Fibroblast of the aortic adventitia (primary cell): ENCODE measurements at regions not wholly inside any gene's neighbourhood (a gene's known extent, or its start where the extent isn't known, plus 50 kb on each side); places are given as distances from the start of the nearest gene placed in this dataset.

Experiments used
- DNase-seq: peaks from one replicate; pipeline ENCODE4 v3.0.0-alpha.2; 2010; ENCODE audit warnings: low read depth
- H3K4me3 ChIP-seq: 2 replicates; pipeline ENCODE4 v1.5.1; 2011; ENCODE audit warnings: low read depth, mild to moderate bottlenecking, control low read depth, low read length, moderate library complexity
- TF ChIP-seq, protein P1 (sequence below): IDR thresholded peaks from 2 replicates; pipeline ENCODE4 v1.5.1; 2011; ENCODE audit warnings: mild to moderate bottlenecking, low read length, control low read depth, inconsistent platforms; ENCODE audit not compliant: insufficient read depth

DNA sequence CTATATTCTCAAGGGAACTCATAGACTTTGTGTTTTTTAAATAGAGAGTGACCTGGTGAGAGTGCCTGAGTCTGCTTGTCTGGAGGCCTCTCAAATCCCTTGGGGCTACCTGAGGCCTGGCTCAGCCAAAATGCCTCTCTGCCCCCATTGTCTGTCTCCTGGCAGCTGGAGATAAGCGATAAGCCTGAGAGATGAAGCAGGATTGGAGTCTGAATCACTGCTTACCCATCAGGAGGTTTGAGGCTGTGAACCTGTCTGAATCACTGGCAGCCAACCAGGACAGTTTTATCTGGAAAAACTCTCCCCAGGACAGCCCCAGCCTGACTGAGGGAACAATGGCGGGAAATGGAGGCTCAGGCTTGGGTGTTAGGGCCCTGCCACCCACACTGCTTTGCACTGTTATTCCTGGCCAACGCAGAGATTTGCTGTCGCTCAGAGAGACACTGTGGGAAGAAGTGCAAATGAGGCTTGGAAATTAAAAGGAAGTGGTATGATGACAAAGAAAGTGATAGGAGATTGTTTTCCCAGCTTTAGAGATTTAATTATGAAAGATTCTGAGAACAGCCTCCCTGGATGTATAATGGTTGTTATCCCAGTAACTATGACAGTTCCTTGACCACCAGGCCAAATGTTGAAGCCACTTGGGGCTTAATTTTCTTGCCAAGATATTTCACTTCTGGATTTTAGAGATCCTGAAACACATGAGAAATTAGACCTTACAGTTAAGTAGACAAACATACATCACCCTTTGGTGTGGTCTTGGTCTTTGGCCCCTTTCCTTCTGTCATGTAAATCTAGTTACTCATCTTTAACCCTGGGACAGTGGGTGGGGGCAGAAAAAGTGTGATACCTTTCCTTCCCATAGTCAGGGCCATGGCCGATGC lies 102.1 kb downstream of the RASSF10 start:
- TF ChIP-seq, protein P1, sequence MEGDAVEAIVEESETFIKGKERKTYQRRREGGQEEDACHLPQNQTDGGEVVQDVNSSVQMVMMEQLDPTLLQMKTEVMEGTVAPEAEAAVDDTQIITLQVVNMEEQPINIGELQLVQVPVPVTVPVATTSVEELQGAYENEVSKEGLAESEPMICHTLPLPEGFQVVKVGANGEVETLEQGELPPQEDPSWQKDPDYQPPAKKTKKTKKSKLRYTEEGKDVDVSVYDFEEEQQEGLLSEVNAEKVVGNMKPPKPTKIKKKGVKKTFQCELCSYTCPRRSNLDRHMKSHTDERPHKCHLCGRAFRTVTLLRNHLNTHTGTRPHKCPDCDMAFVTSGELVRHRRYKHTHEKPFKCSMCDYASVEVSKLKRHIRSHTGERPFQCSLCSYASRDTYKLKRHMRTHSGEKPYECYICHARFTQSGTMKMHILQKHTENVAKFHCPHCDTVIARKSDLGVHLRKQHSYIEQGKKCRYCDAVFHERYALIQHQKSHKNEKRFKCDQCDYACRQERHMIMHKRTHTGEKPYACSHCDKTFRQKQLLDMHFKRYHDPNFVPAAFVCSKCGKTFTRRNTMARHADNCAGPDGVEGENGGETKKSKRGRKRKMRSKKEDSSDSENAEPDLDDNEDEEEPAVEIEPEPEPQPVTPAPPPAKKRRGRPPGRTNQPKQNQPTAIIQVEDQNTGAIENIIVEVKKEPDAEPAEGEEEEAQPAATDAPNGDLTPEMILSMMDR: no peak

DNA sequence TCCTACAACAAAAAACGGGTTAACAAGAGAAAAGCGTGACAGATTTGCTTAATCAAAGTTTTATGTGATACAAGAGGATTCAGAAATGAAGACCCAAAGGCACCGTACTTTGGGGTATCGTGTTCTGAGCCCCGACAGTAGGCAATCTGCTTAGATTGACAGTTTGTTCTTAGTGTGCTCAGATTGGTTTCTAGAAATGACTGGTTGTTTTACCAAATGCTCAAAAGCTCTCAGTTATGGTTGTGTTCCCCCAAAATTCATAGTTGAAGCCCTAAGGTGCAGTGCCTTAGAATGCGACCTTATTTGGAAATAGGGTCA lies 102.7 kb downstream of the RASSF10 start:
- TF ChIP-seq, protein P1: no peak
- H3K4me3 ChIP-seq: no peak overlapping the region
- no peak for DNase-seq

More for the DNA sequence above, 102.1 kb downstream of the RASSF10 start:
- peak; percentile 87 for DNase-seq
- no peak overlapping the region for H3K4me3 ChIP-seq

DNA sequence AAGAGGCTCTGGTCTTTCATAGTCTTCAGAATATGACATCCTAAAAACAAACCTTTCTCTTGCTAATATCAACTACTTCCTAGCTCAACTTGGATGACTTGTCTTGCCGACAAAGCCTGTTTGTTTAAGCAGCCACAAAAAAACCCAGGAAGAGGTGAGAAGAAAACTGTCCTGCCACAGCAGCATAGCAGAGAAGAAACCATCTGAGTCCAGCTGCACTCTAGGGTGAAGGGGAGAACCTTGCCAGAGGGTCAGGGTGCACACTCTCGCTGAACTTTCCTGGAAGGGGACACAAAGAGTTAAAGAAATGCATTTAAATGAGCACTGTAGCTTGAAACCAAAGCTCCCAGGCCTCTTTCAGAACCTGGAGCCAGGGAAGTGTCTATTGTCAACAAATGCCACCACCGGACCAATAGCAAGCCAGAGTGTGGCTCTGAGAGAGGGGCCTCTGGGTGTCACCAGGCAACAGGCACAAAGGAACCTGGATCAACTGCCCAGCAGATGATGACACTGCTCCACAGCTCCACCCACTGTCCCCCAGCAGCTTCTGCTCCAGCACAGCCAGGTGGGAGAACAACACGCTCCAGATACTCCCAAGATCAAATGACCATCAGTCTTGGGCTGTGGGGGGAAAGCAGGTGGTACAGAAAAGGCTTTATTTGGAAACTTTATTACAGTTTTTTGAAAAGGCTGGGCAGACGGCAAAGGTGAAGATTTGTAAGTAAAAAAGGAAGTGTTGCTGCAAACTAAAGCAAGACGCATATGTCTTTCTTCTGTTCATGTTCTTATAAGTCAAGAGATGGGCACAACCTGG lies 105.7 kb downstream of the RASSF10 start:
- TF ChIP-seq, protein P1: no peak
- no peak for DNase-seq
- H3K4me3 ChIP-seq: no peak overlapping the region

DNA sequence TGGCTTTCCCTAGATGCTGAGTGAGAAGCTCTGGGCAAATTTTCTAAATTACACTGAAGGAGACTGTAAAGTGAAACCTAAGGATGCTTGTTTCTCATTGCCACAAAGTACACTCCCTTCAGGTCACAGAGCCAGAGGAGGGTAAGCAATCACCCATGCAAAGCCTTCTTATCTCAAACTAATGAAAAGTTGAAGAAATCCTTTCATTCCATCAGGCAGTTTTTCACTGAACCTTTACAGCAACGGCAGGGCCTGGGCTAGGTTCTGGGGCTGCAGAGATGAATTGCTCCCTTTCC lies 106.2 kb downstream of the RASSF10 start:
- DNase-seq: no peak
- TF ChIP-seq, protein P1: no peak
- H3K4me3 ChIP-seq: no peak overlapping the region

DNA sequence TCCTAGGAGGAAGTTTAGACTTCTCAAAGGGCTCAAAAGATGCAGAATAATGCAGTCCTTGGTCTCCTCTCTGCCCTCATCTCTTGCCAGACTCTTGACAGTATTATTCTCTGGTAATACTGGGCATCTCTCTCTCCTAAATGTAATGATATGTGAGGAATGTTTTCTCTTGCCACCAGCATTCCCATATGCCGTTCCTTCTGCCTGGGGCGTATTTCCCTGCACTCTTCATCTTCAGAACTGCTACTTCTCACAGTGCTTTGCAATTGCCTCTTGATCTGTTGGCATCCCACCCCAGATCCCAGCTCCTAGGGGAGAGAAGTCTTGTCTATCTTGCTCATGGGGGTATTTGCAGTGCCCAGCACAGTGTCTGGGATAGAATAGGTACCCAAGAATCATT lies 107.4 kb downstream of the RASSF10 start:
- no peak for DNase-seq

DNA sequence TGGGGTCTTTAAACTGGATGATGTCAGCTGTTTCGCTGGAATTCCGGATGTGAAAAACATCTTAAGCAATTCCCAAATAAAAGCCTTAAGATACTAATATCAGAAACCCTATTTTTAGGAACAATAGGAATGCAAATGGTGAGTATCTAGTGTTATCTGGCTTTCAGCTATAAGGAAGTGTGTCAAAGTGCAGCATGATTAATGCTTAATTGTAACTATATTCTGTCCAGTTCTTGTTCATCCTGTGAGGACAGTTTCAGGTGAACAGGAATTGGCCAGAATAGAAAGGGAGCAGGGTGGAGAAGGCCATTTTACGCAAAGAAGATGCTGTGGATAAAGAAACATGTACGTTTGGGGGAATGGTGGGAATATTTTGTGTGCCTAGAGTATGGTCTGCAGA lies 108.2 kb downstream of the RASSF10 start:
- DNase-seq: no peak
- TF ChIP-seq, protein P1: no peak
- H3K4me3 ChIP-seq: no peak overlapping the region

More for the DNA sequence above, 107.4 kb downstream of the RASSF10 start:
- no peak overlapping the region for H3K4me3 ChIP-seq
- TF ChIP-seq, protein P1: no peak
